ENCODE measurements at regions not wholly inside any gene's neighbourhood (a gene's known extent, or its start where the extent isn't known, plus 50 kb on each side); places are given as distances from the start of the nearest gene placed in this dataset.

DNA sequence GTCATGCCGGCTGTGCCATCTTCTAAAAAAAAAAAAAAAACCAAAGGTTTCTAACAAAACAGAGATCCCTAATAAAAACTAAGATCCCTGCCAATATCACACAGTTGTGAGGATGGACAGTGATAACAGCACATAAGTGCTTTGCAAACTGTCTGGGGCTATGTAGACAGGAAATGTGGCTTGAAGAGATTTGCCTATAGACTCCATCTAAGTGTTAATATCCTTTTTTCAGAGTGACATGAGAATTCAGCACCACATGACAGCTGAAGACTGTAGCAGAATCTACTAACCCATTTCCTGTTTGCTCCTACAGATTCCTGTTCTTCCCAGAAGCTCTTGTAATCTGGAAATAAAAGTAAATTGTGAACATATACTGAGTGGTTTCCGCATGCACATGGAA lies 215.4 kb downstream of the KDR start:
- H3K4me3 ChIP-seq (ENCODE audit: low read depth, low read length) = no peak overlapping the region
- H2AFZ ChIP-seq = no peak overlapping the region
- no peaks in the 10 kb centered on the region for H3K36me3 ChIP-seq (ENCODE audit: control insufficient read depth, insufficient read depth, low read length)
- no peak overlapping the region for H3K4me2 ChIP-seq (ENCODE audit: low read length)
- H3K79me2 ChIP-seq = no peaks in the 10 kb centered on the region
- no peaks in the 10 kb centered on the region for H3K27me3 ChIP-seq (ENCODE audit: control insufficient read depth, insufficient read depth, low read length)
- H3K4me1 ChIP-seq = no peaks in the 10 kb centered on the region
- H3K9me3 ChIP-seq (ENCODE audit: control insufficient read depth, low read length) = no peaks in the 10 kb centered on the region
- H3K27ac ChIP-seq = no peak overlapping the region
- H3K9ac ChIP-seq = no peak overlapping the region
- TF ChIP-seq, protein P1, sequence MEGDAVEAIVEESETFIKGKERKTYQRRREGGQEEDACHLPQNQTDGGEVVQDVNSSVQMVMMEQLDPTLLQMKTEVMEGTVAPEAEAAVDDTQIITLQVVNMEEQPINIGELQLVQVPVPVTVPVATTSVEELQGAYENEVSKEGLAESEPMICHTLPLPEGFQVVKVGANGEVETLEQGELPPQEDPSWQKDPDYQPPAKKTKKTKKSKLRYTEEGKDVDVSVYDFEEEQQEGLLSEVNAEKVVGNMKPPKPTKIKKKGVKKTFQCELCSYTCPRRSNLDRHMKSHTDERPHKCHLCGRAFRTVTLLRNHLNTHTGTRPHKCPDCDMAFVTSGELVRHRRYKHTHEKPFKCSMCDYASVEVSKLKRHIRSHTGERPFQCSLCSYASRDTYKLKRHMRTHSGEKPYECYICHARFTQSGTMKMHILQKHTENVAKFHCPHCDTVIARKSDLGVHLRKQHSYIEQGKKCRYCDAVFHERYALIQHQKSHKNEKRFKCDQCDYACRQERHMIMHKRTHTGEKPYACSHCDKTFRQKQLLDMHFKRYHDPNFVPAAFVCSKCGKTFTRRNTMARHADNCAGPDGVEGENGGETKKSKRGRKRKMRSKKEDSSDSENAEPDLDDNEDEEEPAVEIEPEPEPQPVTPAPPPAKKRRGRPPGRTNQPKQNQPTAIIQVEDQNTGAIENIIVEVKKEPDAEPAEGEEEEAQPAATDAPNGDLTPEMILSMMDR (IDR thresholded peaks at IDR 0.05) = no peak

DNA sequence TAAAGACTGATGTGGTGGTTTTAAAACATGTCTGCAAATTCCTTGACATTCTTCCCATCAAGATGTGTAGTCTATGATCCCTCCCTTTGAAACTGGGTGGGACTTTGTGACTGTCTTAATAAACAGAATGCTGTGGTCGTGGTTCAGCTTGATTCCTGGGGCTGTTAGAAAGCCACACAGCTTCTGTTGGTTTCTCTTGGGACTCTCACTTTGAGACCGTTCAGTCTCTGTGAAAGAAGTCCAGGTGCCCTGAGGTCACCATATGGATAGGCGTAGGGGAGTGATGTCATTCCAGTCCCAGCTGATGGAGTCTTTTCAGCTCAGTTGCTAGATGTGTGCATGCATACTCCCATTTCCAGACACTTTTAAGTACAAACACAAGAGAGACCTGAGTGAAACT lies 216.6 kb downstream of the KDR start:
- H3K4me2 ChIP-seq (ENCODE audit: low read length) = no peak overlapping the region
- no peak overlapping the region for H3K4me3 ChIP-seq (ENCODE audit: low read depth, low read length)
- no peaks in the 10 kb centered on the region for H3K36me3 ChIP-seq (ENCODE audit: control insufficient read depth, insufficient read depth, low read length)
- H3K27me3 ChIP-seq (ENCODE audit: control insufficient read depth, insufficient read depth, low read length) = no peaks in the 10 kb centered on the region
- H3K27ac ChIP-seq = no peak overlapping the region
- TF ChIP-seq, protein P1 (IDR thresholded peaks at IDR 0.05) = no peak
- H3K9ac ChIP-seq = no peak overlapping the region
- no peaks in the 10 kb centered on the region for H3K9me3 ChIP-seq (ENCODE audit: control insufficient read depth, low read length)
- no peak overlapping the region for H2AFZ ChIP-seq
- H3K4me1 ChIP-seq = no peaks in the 10 kb centered on the region
- H3K79me2 ChIP-seq = no peaks in the 10 kb centered on the region

DNA sequence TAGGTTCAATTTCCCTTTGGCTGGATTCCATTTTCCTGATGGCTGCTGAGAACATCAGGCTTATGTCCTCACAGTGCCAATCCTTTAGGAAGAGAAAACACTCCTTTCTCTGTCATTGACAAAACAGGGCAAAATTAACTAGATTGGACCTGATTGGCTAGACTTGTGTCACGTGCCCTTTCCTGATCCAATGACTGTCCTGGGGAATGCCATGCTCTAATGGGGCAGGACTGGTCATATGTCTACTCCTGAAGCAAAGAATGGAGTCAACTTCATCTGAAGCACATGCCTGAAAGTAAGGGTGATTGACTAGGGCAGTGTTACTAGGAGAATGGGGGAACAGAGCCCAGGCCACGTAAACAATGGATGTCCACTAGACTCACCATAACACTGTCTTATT lies 220.4 kb downstream of the KDR start:
- Histone ChIP-seq H3K4me2 (ENCODE audit: low read length) (no peak overlapping the region), H3K9me3 (ENCODE audit: control insufficient read depth, low read length) (no peaks in the 10 kb centered on the region), H3K27me3 (ENCODE audit: control insufficient read depth, insufficient read depth, low read length) (no peaks in the 10 kb centered on the region), H3K9ac (no peak overlapping the region), H3K36me3 (ENCODE audit: control insufficient read depth, insufficient read depth, low read length) (no peaks in the 10 kb centered on the region), H3K4me1 (no peaks in the 10 kb centered on the region), H3K27ac (no peak overlapping the region), H3K4me3 (ENCODE audit: low read depth, low read length) (no peak overlapping the region), H3K79me2 (no peaks in the 10 kb centered on the region), H2AFZ (no peak overlapping the region)
- TF ChIP-seq, protein P1 (IDR thresholded peaks at IDR 0.05) = no peak

DNA sequence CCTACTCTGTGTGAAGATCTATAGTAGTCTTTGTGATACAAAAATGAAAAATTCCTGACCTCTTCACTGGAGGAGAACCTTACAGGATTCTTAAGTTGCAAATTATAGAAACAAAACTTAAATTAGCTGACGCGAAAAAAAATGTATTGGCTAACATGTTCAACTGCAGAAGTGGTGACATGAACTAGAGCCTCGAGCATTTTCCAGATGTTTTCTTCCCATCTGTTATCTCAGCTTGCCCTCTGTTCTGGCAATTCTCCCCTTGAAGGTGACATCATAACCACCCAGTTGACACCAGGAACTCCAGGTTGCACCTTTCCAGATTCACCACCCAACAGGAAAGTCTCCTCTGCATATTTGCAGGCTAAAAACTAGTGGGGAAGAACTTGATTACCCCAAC lies 222.4 kb downstream of the KDR start:
- Histone ChIP-seq H3K9me3 (ENCODE audit: control insufficient read depth, low read length) (no peaks in the 10 kb centered on the region), H3K27me3 (ENCODE audit: control insufficient read depth, insufficient read depth, low read length) (no peaks in the 10 kb centered on the region), H3K4me1 (no peaks in the 10 kb centered on the region), H3K79me2 (no peaks in the 10 kb centered on the region), H3K4me2 (ENCODE audit: low read length) (no peak overlapping the region), H2AFZ (no peak overlapping the region), H3K4me3 (ENCODE audit: low read depth, low read length) (no peak overlapping the region), H3K36me3 (ENCODE audit: control insufficient read depth, insufficient read depth, low read length) (no peaks in the 10 kb centered on the region), H3K27ac (no peak overlapping the region), H3K9ac (no peak overlapping the region)
- TF ChIP-seq, protein P1 (IDR thresholded peaks at IDR 0.05) = no peak

DNA sequence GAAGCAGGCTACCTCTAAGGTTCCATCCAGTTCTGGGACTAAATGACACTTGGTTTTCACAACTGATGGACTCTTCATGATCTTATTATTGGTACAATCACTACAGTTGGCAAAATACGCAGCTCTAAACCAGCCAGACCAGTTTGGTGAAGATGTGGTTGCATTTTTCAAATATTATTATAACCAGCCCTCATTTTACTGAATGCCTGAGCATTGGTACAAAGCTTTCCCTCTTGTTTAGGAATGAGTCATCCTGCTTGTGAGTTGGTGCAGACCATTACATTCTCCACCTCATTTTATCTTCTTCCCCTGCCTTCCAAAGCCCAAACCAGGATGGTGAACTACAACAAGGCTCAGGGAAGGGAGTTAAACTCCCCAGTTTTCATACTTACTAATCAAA lies 223.1 kb downstream of the KDR start:
- H3K4me3 ChIP-seq (ENCODE audit: low read depth, low read length) = no peak overlapping the region
- H3K4me1 ChIP-seq = no peaks in the 10 kb centered on the region
- TF ChIP-seq, protein P1 (IDR thresholded peaks at IDR 0.05) = no peak
- H3K27ac ChIP-seq = no peak overlapping the region
- no peak overlapping the region for H3K4me2 ChIP-seq (ENCODE audit: low read length)
- no peak overlapping the region for H2AFZ ChIP-seq
- H3K36me3 ChIP-seq (ENCODE audit: control insufficient read depth, insufficient read depth, low read length) = no peaks in the 10 kb centered on the region
- no peaks in the 10 kb centered on the region for H3K9me3 ChIP-seq (ENCODE audit: control insufficient read depth, low read length)
- H3K79me2 ChIP-seq = no peaks in the 10 kb centered on the region
- no peak overlapping the region for H3K9ac ChIP-seq
- H3K27me3 ChIP-seq (ENCODE audit: control insufficient read depth, insufficient read depth, low read length) = no peaks in the 10 kb centered on the region

All from parathyroid adenoma (tissue), 2 donors.